Stomach (tissue), 8 donors: ENCODE measurements at regions not wholly inside any gene's neighbourhood (a gene's known extent, or its start where the extent isn't known, plus 50 kb on each side); places are given as distances from the start of the nearest gene placed in this dataset.

Experiments used
- DNase-seq, 2 donors: peaks; one replicate each; pipeline versions ENCODE4 v3.0.0 to v3.0.0-alpha.2; 2013 to 2019
- H3K27ac ChIP-seq, 5 donors: fragments of 200-600 bp in 4 of 5; sonication (generic) in 4 of 5; one replicate each; pipeline ENCODE4 v1.5.1; 2013 to 2019; ENCODE audit warnings: mild to moderate bottlenecking in 1 of 5, moderate library complexity in 1 of 5
- H3K27me3 ChIP-seq, 3 donors: fragments of 200-600 bp; sonication (generic); one replicate each; pipeline ENCODE4 v1.5.1; 2017 to 2019; ENCODE audit warnings: mixed run types in 1 of 3
- H3K36me3 ChIP-seq, 4 donors: fragments of 200-600 bp; sonication (generic); 1 replicate in 3 of 4; 2 replicates in 1 of 4; pipeline ENCODE4 v1.5.1; 2016 to 2019
- H3K4me1 ChIP-seq, 4 donors: fragments of 200-600 bp; sonication (generic); one replicate each; pipeline ENCODE4 v1.5.1; 2016 to 2019
- H3K4me3 ChIP-seq, 4 donors: fragments of 200-600 bp; sonication (generic) in 3 of 4; one replicate each; pipeline ENCODE4 v1.5.1; 2016 to 2019; ENCODE audit warnings: mild to moderate bottlenecking in 1 of 4
- H3K9me3 ChIP-seq, 4 donors: fragments of 200-600 bp; sonication (generic); one replicate each; pipeline ENCODE4 v1.5.1; 2016 to 2019
- CTCF ChIP-seq, 7 experiments: fragments of 450-650 bp in 4 of 7; fragments of 200-600 bp in 3 of 7; sonication (generic) in 3 of 7; IDR thresholded peaks; one replicate each; pipeline ENCODE4 v1.5.1; 2016 to 2019; ENCODE audit warnings: antibody characterized with exemption in 7 of 7, control low read depth in 2 of 7, mild to moderate bottlenecking in 1 of 7
- EP300 ChIP-seq: sonication (generic); formaldehyde crosslinking; IDR thresholded peaks from one replicate; pipeline ENCODE4 v1.6.1; 2017; ENCODE audit warnings: antibody characterized with exemption
- POLR2A ChIP-seq, 4 donors: fragments of 450-650 bp; IDR thresholded peaks; one replicate each; pipeline ENCODE4 v1.6.1; 2016; ENCODE audit warnings: antibody characterized with exemption in 4 of 4, control low read depth in 2 of 4, mild to moderate bottlenecking in 1 of 4, moderate library complexity in 1 of 4
- POLR2AphosphoS5 ChIP-seq, 3 donors: sonication (generic); formaldehyde crosslinking; IDR thresholded peaks; one replicate each; pipeline ENCODE4 v1.6.1; 2016; ENCODE audit warnings: antibody characterized with exemption in 3 of 3
- WGBS, 5 donors: extraction: QIAGEN DNeasy Blood & Tissue Kit in 3 of 5; methylation state at CpG; one replicate each; pipeline versions ENCODE4 v1.1.5 to v1.1.7; 2013 to 2018; 5-methylcytosine and 5-hydroxymethylcytosine counted together
- intact Hi-C: fragments of 100-400 bp; cut with DNase I; formaldehyde crosslinking; loops from one replicate; pipeline ENCODE4 v1.15.1; 2023; ENCODE audit warnings: low total_unique reads
- donor health status: healthy with polysubstance abuse.
- donor health status: Bipolar disorder and iron deficiency.
- donor health status: healthy.

- TF ChIP-seq EP300, result no peak
- WGBS, 5 donors, result 80 to 91% (median 89%) methylated on average over 7 of the region's 7 CpGs
- H3K4me3 ChIP-seq, result no peak overlapping the region
- H3K36me3 ChIP-seq, result no peaks in the 10 kb centered on the region
- no peak for DNase-seq
- intact Hi-C loops, result no loop called here
- H3K4me1 ChIP-seq, result no peaks in the 10 kb centered on the region
- H3K9me3 ChIP-seq, result no peaks in the 10 kb centered on the region
- H3K27ac ChIP-seq, result no peak overlapping the region
- no peaks in the 10 kb centered on the region for H3K27me3 ChIP-seq
Observed at GRCh38 chr18:14942275-14942674, 194.3 kb downstream of the ANKRD30B start.

GRCh38 chr18:14943486-14943885 lies 195.5 kb downstream of the ANKRD30B start:
- Histone ChIP-seq H3K9me3 (no peaks in the 10 kb centered on the region), H3K4me3 (no peak overlapping the region), H3K27ac (no peak overlapping the region), H3K27me3 (no peaks in the 10 kb centered on the region), H3K36me3 (no peaks in the 10 kb centered on the region), H3K4me1 (no peaks in the 10 kb centered on the region)
- intact Hi-C loops, result no loop called here
- DNase-seq, result no peak
- WGBS, 5 donors, result 93 to 96% (median 94%) methylated on average over 9 of the region's 9 CpGs
- TF ChIP-seq CTCF (IDR thresholded peaks at IDR 0.05) (no peak), EP300 (no peak), POLR2AphosphoS5 (IDR thresholded peaks at IDR 0.05) (no peak), POLR2A (IDR thresholded peaks at IDR 0.05) (no peak)

GRCh38 chr18:14943967-14944636 lies 196.1 kb downstream of the ANKRD30B start:
- 76 to 83% (median 81%) methylated on average over 15 to 17 of the region's 17 CpGs for WGBS, 5 donors
- intact Hi-C loops, result no loop called here
- no peak for TF ChIP-seq POLR2AphosphoS5 (IDR thresholded peaks at IDR 0.05)
- no peak for TF ChIP-seq POLR2A (IDR thresholded peaks at IDR 0.05)
- TF ChIP-seq EP300, result no peak

GRCh38 chr18:14944838-14945237 lies 196.9 kb downstream of the ANKRD30B start:
- Histone ChIP-seq H3K4me1 (no peaks in the 10 kb centered on the region), H3K27me3 (no peaks in the 10 kb centered on the region), H3K9me3 (no peaks in the 10 kb centered on the region), H3K4me3 (no peak overlapping the region), H3K27ac (no peak overlapping the region), H3K36me3 (no peaks in the 10 kb centered on the region)
- TF ChIP-seq POLR2A (IDR thresholded peaks at IDR 0.05) (no peak), CTCF (IDR thresholded peaks at IDR 0.05) (no peak), EP300 (no peak), POLR2AphosphoS5 (IDR thresholded peaks at IDR 0.05) (no peak)
- no peak for DNase-seq
- intact Hi-C loops, result no loop called here
- WGBS, 5 donors, result 72 to 82% (median 78%) methylated on average over 6 to 7 of the region's 7 CpGs

More at GRCh38 chr18:14943967-14944636, 196.1 kb downstream of the ANKRD30B start:
- no peaks in the 10 kb centered on the region for H3K36me3 ChIP-seq
- no peak overlapping the region for H3K27ac ChIP-seq
- no peaks in the 10 kb centered on the region for H3K27me3 ChIP-seq
- H3K4me1 ChIP-seq, result no peaks in the 10 kb centered on the region
- H3K4me3 ChIP-seq, result no peak overlapping the region
- no peak for DNase-seq
- no peaks in the 10 kb centered on the region for H3K9me3 ChIP-seq

GRCh38 chr18:14945286-14945685 lies 197.3 kb downstream of the ANKRD30B start:
- WGBS, 5 donors, result 80 to 88% (median 86%) methylated on average over 4 of the region's 4 CpGs
- intact Hi-C loops, result no loop called here

More at GRCh38 chr18:14945286-14945685, 197.3 kb downstream of the ANKRD30B start:
- no peak overlapping the region for H3K4me3 ChIP-seq
- no peaks in the 10 kb centered on the region for H3K27me3 ChIP-seq
- TF ChIP-seq POLR2AphosphoS5 (IDR thresholded peaks at IDR 0.05) (no peak), CTCF (IDR thresholded peaks at IDR 0.05) (no peak), EP300 (no peak), POLR2A (IDR thresholded peaks at IDR 0.05) (no peak)
- no peak for DNase-seq
- no peaks in the 10 kb centered on the region for H3K36me3 ChIP-seq
- H3K4me1 ChIP-seq, result no peaks in the 10 kb centered on the region
- no peaks in the 10 kb centered on the region for H3K9me3 ChIP-seq
- H3K27ac ChIP-seq, result no peak overlapping the region
